ENCODE measurements at regions not wholly inside any gene's neighbourhood (a gene's known extent, or its start where the extent isn't known, plus 50 kb on each side); places are given as distances from the start of the nearest gene placed in this dataset.

DNA sequence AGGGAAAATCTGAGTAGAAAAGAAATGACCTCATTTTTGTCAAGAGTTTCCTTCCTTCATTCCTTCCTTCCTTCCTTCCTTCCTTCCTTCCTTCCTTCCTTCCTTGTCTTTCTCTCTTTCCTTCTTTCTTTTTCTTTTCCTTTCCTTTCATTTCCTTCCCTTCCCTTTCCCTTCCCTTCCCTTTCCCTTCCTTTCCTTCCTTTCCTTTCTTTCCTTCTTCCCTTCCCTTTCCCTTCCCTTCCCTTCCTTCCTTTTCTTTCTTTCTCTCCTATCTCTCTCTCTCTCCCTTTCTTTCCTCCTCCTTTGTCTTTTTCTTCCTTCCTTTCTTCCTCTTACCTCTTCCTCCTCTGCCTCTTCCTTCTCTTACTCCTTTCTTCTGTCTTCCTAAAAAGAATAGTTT lies 347.6 kb downstream of the FAM47A start:
- Histone ChIP-seq H3K27ac (ENCODE audit: low read length in 2 of 2) (no peak overlapping the region), H3K27me3 (replicated peaks in 1 of 4; ENCODE audit: control extremely low read depth in 1 of 4, control insufficient read depth in 3 of 4, insufficient read depth in 4 of 4, low read length in 3 of 4) (no peaks in the 10 kb centered on the region), H3K79me2 (ENCODE audit: control insufficient read depth, insufficient read depth, low read length) (no peaks in the 10 kb centered on the region), H2AFZ (ENCODE audit: insufficient read depth, low read depth, low read length, poor library complexity, severe bottlenecking) (no peak overlapping the region), H3K9me3 (ENCODE audit: control extremely low read depth in 1 of 3, control insufficient read depth in 2 of 3, insufficient read depth in 1 of 3, low read length in 2 of 3) (no peaks in the 10 kb centered on the region), H3K4me3 (ENCODE audit: control extremely low read depth in 1 of 5, extremely low read depth in 1 of 5, insufficient read depth in 1 of 5, low read depth in 2 of 5, low read length in 4 of 5) (no peak overlapping the region), H4K20me1 (ENCODE audit: control insufficient read depth, insufficient read depth, low read length, poor library complexity, severe bottlenecking) (no peaks in the 10 kb centered on the region), H3K36me3 (replicated peaks in 1 of 2; ENCODE audit: control extremely low read depth in 1 of 2, control insufficient read depth in 1 of 2, extremely low read depth in 1 of 2, insufficient read depth in 2 of 2, low read length in 1 of 2) (no peaks in the 10 kb centered on the region), H3K4me2 (replicated peaks; ENCODE audit: low read depth, low read length, poor library complexity, severe bottlenecking) (no peak overlapping the region), H3K4me1 (ENCODE audit: control insufficient read depth in 2 of 2, insufficient read depth in 2 of 2, low read length in 2 of 2) (no peaks in the 10 kb centered on the region), H3K9ac (ENCODE audit: low read length) (no peak overlapping the region)
- POLR2A ChIA-PET = no interaction called here
- Mint-ChIP-seq H3K27ac (no peak overlapping the region), H3K4me1 (no peaks in the 10 kb centered on the region), H3K27me3 (no peaks in the 10 kb centered on the region), H3K4me3 (no peak overlapping the region), H3K9me3 (ENCODE audit: insufficient read depth) (peaks cover under 1% of the 10 kb centered on the region)
- CTCF ChIA-PET = no interaction called here
- DNase-seq (no peak), ATAC-seq (ENCODE audit: low read depth) (no peak)
- intact Hi-C loops (cut with micrococcal nuclease) = no loop called here
- TF ChIP-seq, protein P1, sequence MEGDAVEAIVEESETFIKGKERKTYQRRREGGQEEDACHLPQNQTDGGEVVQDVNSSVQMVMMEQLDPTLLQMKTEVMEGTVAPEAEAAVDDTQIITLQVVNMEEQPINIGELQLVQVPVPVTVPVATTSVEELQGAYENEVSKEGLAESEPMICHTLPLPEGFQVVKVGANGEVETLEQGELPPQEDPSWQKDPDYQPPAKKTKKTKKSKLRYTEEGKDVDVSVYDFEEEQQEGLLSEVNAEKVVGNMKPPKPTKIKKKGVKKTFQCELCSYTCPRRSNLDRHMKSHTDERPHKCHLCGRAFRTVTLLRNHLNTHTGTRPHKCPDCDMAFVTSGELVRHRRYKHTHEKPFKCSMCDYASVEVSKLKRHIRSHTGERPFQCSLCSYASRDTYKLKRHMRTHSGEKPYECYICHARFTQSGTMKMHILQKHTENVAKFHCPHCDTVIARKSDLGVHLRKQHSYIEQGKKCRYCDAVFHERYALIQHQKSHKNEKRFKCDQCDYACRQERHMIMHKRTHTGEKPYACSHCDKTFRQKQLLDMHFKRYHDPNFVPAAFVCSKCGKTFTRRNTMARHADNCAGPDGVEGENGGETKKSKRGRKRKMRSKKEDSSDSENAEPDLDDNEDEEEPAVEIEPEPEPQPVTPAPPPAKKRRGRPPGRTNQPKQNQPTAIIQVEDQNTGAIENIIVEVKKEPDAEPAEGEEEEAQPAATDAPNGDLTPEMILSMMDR (IDR thresholded peaks at IDR 0.05) = no peak
- TF ChIP-seq EZH2 (IDR thresholded peaks at IDR 0.05; ENCODE audit: borderline replicate concordance, insufficient read depth, low read depth, low read length, poor library complexity, severe bottlenecking) = no peak

DNA sequence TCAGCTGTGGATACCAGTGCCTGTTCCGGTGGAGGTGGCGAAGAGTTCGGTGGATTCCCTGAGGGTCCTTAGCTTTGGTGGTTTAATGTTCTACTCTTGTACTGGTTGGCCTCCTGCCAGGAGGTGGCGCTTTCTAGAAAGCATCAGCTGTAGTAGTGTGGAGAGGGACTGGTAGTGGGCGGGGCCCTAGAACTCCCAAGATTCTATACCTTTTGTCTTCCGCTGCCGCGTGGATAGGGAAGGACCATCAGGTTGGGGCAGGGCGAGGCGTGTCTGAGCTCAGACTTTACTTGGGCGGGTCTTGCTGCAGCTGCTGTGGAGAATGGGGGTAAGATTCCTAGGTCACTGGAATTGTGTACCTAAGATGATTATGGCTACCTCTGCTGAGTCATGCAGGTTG lies 390.3 kb downstream of the FAM47A start:
- H3K9me3 ChIP-seq (ENCODE audit: control extremely low read depth in 1 of 3, control insufficient read depth in 2 of 3, insufficient read depth in 1 of 3, low read length in 2 of 3) = no peaks in the 10 kb centered on the region
- TF ChIP-seq, protein P1 (IDR thresholded peaks at IDR 0.05) = no peak
- no peak for TF ChIP-seq EZH2 (IDR thresholded peaks at IDR 0.05; ENCODE audit: borderline replicate concordance, insufficient read depth, low read depth, low read length, poor library complexity, severe bottlenecking)
- peaks cover 11% of the 10 kb centered on the region for H3K9me3 Mint-ChIP-seq (ENCODE audit: insufficient read depth)
- DNase-seq (no peak), ATAC-seq (ENCODE audit: low read depth) (no peak)
- intact Hi-C loops (cut with micrococcal nuclease) = no loop called here
- no peak overlapping the region for H3K27ac Mint-ChIP-seq
- no peak overlapping the region for H3K27ac ChIP-seq (ENCODE audit: low read length in 2 of 2)
- no peaks in the 10 kb centered on the region for H3K79me2 ChIP-seq (ENCODE audit: control insufficient read depth, insufficient read depth, low read length)
- H3K36me3 ChIP-seq (replicated peaks in 1 of 2; ENCODE audit: control extremely low read depth in 1 of 2, control insufficient read depth in 1 of 2, extremely low read depth in 1 of 2, insufficient read depth in 2 of 2, low read length in 1 of 2) = no peaks in the 10 kb centered on the region
- H2AFZ ChIP-seq (ENCODE audit: insufficient read depth, low read depth, low read length, poor library complexity, severe bottlenecking) = no peak overlapping the region
- WGBS (ENCODE audit: insufficient coverage) = 100% methylated on average over 2 of the region's 11 CpGs
- no peaks in the 10 kb centered on the region for H3K27me3 Mint-ChIP-seq
- H3K4me1 ChIP-seq (ENCODE audit: control insufficient read depth in 2 of 2, insufficient read depth in 2 of 2, low read length in 2 of 2) = no peaks in the 10 kb centered on the region
- CTCF ChIA-PET = no interaction called here
- no peaks in the 10 kb centered on the region for H3K27me3 ChIP-seq (replicated peaks in 1 of 4; ENCODE audit: control extremely low read depth in 1 of 4, control insufficient read depth in 3 of 4, insufficient read depth in 4 of 4, low read length in 3 of 4)
- no peak overlapping the region for H3K4me3 ChIP-seq (ENCODE audit: control extremely low read depth in 1 of 5, extremely low read depth in 1 of 5, insufficient read depth in 1 of 5, low read depth in 2 of 5, low read length in 4 of 5)
- POLR2A ChIA-PET = no interaction called here
- H3K9ac ChIP-seq (ENCODE audit: low read length) = no peak overlapping the region
- no peaks in the 10 kb centered on the region for H3K4me1 Mint-ChIP-seq
- H3K4me2 ChIP-seq (replicated peaks; ENCODE audit: low read depth, low read length, poor library complexity, severe bottlenecking) = no peak overlapping the region
- H3K4me3 Mint-ChIP-seq = no peak overlapping the region
- no peaks in the 10 kb centered on the region for H4K20me1 ChIP-seq (ENCODE audit: control insufficient read depth, insufficient read depth, low read length, poor library complexity, severe bottlenecking)
